ENCODE measurements at regions not wholly inside any gene's neighbourhood (a gene's known extent, or its start where the extent isn't known, plus 50 kb on each side); places are given as distances from the start of the nearest gene placed in this dataset.

GRCh38 chr5:97427235-97427634, 244.2 kb upstream of the RIOK2 start:
- no peak overlapping the region for H3K27ac ChIP-seq (ENCODE audit: low read length)
- no peaks in the 10 kb centered on the region for H3K9me3 ChIP-seq (ENCODE audit: control insufficient read depth, insufficient read depth, low read length)
- no CpG with 5 or more reads among the region's 2 CpGs for WGBS (ENCODE audit: insufficient coverage, insufficient read length)
- H3K27me3 ChIP-seq (ENCODE audit: control insufficient read depth, insufficient read depth, low read length): no peaks in the 10 kb centered on the region
- no peaks in the 10 kb centered on the region for H3K36me3 ChIP-seq (ENCODE audit: control insufficient read depth, insufficient read depth, low read length)
- DNase-seq (ENCODE audit: low read depth, low spot score): no peak
- no peaks in the 10 kb centered on the region for H3K4me1 ChIP-seq (ENCODE audit: control insufficient read depth, insufficient read depth, low read length)
- no peak overlapping the region for H3K4me3 ChIP-seq (ENCODE audit: low read length)

- no peaks in the 10 kb centered on the region for H3K36me3 ChIP-seq (ENCODE audit: control insufficient read depth, insufficient read depth, low read length)
- H3K4me3 ChIP-seq (ENCODE audit: low read length): no peak overlapping the region
- no peaks in the 10 kb centered on the region for H3K4me1 ChIP-seq (ENCODE audit: control insufficient read depth, insufficient read depth, low read length)
- DNase-seq (ENCODE audit: low read depth, low spot score): no peak
- WGBS (ENCODE audit: insufficient coverage, insufficient read length): no CpG with 5 or more reads among the region's 4 CpGs
- H3K27ac ChIP-seq (ENCODE audit: low read length): no peak overlapping the region
- no peaks in the 10 kb centered on the region for H3K27me3 ChIP-seq (ENCODE audit: control insufficient read depth, insufficient read depth, low read length)
- no peaks in the 10 kb centered on the region for H3K9me3 ChIP-seq (ENCODE audit: control insufficient read depth, insufficient read depth, low read length)
These were observed 251.0 kb upstream of the RIOK2 start for GRCh38 chr5:97434021-97434420.

DNA sequence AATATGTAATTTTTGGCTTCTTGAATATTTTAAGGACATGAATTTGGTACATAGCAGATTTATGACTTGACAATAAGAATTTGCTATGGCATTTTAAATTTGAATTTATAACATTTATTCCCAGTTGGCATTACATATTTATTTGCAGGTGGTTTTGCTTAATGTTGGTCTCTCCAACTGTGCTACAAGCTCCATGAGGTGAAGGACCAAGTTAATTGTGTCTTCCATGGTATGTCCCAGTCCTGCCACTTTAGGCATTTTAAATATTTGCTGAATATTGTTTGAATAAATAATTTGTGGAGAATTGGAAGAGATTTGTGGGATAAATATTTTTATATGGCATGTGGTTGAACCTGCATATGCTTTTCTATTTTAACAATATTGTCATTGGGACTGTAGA, 253.4 kb upstream of the RIOK2 start:
- Histone ChIP-seq H3K4me3 (ENCODE audit: low read length) (no peak overlapping the region), H3K36me3 (ENCODE audit: control insufficient read depth, insufficient read depth, low read length) (no peaks in the 10 kb centered on the region), H3K27me3 (ENCODE audit: control insufficient read depth, insufficient read depth, low read length) (no peaks in the 10 kb centered on the region), H3K4me1 (ENCODE audit: control insufficient read depth, insufficient read depth, low read length) (no peaks in the 10 kb centered on the region), H3K9me3 (ENCODE audit: control insufficient read depth, insufficient read depth, low read length) (no peaks in the 10 kb centered on the region), H3K27ac (ENCODE audit: low read length) (no peak overlapping the region)
- DNase-seq (ENCODE audit: low read depth, low spot score): no peak

- no peaks in the 10 kb centered on the region for H3K9me3 ChIP-seq (ENCODE audit: control insufficient read depth, insufficient read depth, low read length)
- H3K36me3 ChIP-seq (ENCODE audit: control insufficient read depth, insufficient read depth, low read length): no peaks in the 10 kb centered on the region
- H3K27me3 ChIP-seq (ENCODE audit: control insufficient read depth, insufficient read depth, low read length): no peaks in the 10 kb centered on the region
- DNase-seq (ENCODE audit: low read depth, low spot score): no peak
- H3K4me1 ChIP-seq (ENCODE audit: control insufficient read depth, insufficient read depth, low read length): no peaks in the 10 kb centered on the region
- no peak overlapping the region for H3K4me3 ChIP-seq (ENCODE audit: low read length)
- H3K27ac ChIP-seq (ENCODE audit: low read length): no peak overlapping the region
- no CpG with 5 or more reads among the region's 5 CpGs for WGBS (ENCODE audit: insufficient coverage, insufficient read length)
These were observed 260.7 kb upstream of the RIOK2 start for GRCh38 chr5:97443740-97444139.

DNA sequence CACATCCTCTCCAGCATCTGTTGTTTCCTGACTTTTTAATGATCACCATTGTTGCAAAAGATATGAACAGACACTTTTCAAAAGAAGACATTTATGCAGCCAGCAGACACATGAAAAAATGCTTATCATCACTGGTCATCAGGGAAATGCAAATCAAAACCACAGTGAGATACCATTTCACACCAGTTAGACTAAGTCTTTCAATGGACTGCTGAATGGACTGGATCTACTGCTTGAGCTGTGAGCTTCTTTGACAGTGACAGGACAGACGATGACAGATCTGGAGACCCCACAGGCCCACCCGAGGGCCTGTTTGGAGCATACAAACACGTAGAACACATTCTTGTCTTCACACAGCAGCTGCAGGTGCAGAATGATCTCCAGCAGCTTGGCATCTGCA, 266.1 kb upstream of the RIOK2 start:
- Histone ChIP-seq H3K9me3 (ENCODE audit: control insufficient read depth, insufficient read depth, low read length) (no peaks in the 10 kb centered on the region), H3K4me1 (ENCODE audit: control insufficient read depth, insufficient read depth, low read length) (no peaks in the 10 kb centered on the region), H3K4me3 (ENCODE audit: low read length) (no peak overlapping the region), H3K36me3 (ENCODE audit: control insufficient read depth, insufficient read depth, low read length) (no peaks in the 10 kb centered on the region), H3K27ac (ENCODE audit: low read length) (no peak overlapping the region), H3K27me3 (ENCODE audit: control insufficient read depth, insufficient read depth, low read length) (no peaks in the 10 kb centered on the region)
- no CpG with 5 or more reads among the region's 3 CpGs for WGBS (ENCODE audit: insufficient coverage, insufficient read length)
- no peak for DNase-seq (ENCODE audit: low read depth, low spot score)

DNA sequence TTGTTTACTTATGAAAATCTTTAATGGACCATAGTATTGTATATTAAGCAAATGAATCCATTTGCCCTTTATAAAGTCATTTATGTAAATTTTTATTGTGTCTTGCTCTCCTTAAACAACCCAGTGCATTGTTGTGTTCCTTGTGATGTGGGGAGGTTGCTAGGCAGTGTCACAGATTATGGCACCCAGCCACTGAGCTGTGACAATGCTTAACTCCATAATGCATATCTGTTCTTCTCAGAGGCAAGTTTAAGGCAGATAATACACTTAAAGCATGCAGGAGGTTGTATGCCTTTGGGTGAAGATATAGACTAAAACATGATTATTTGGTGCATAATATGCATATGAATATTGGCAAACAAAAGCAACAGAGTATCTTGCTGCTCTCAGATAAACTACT, 269.6 kb upstream of the RIOK2 start:
- no peaks in the 10 kb centered on the region for H3K27me3 ChIP-seq (ENCODE audit: control insufficient read depth, insufficient read depth, low read length)
- no peak overlapping the region for H3K27ac ChIP-seq (ENCODE audit: low read length)
- H3K4me1 ChIP-seq (ENCODE audit: control insufficient read depth, insufficient read depth, low read length): no peaks in the 10 kb centered on the region
- H3K9me3 ChIP-seq (ENCODE audit: control insufficient read depth, insufficient read depth, low read length): no peaks in the 10 kb centered on the region
- no peak overlapping the region for H3K4me3 ChIP-seq (ENCODE audit: low read length)
- H3K36me3 ChIP-seq (ENCODE audit: control insufficient read depth, insufficient read depth, low read length): no peaks in the 10 kb centered on the region
- no peak for DNase-seq (ENCODE audit: low read depth, low spot score)

GRCh38 chr5:97453263-97453662, 270.2 kb upstream of the RIOK2 start:
- Histone ChIP-seq H3K27ac (ENCODE audit: low read length) (no peak overlapping the region), H3K9me3 (ENCODE audit: control insufficient read depth, insufficient read depth, low read length) (no peaks in the 10 kb centered on the region), H3K27me3 (ENCODE audit: control insufficient read depth, insufficient read depth, low read length) (no peaks in the 10 kb centered on the region), H3K4me1 (ENCODE audit: control insufficient read depth, insufficient read depth, low read length) (no peaks in the 10 kb centered on the region), H3K36me3 (ENCODE audit: control insufficient read depth, insufficient read depth, low read length) (no peaks in the 10 kb centered on the region), H3K4me3 (ENCODE audit: low read length) (no peak overlapping the region)
- WGBS (ENCODE audit: insufficient coverage, insufficient read length): no CpG with 5 or more reads among the region's 2 CpGs
- DNase-seq (ENCODE audit: low read depth, low spot score): no peak

DNA sequence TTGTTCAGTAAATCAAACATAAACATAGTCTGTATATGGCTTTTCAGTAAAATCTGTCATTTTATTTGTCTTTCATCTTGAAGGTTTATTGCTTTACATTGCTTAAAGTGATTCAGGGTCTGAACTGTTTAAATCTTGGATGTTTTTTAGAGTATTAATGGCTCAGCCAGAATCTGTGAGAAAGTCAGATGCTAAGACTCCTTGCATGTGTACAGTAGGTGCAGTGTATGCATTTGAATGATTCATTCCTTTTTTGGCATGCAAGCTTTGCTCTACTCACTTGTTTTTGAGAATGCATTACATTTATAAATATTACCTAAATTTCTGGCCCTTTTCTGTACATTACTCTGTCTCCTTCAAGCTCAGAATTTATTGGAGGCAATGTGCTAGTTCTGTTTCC, 271.0 kb upstream of the RIOK2 start:
- DNase-seq (ENCODE audit: low read depth, low spot score): no peak
- Histone ChIP-seq H3K27me3 (ENCODE audit: control insufficient read depth, insufficient read depth, low read length) (no peaks in the 10 kb centered on the region), H3K4me3 (ENCODE audit: low read length) (no peak overlapping the region), H3K4me1 (ENCODE audit: control insufficient read depth, insufficient read depth, low read length) (no peaks in the 10 kb centered on the region), H3K9me3 (ENCODE audit: control insufficient read depth, insufficient read depth, low read length) (no peaks in the 10 kb centered on the region), H3K27ac (ENCODE audit: low read length) (no peak overlapping the region), H3K36me3 (ENCODE audit: control insufficient read depth, insufficient read depth, low read length) (no peaks in the 10 kb centered on the region)

DNA sequence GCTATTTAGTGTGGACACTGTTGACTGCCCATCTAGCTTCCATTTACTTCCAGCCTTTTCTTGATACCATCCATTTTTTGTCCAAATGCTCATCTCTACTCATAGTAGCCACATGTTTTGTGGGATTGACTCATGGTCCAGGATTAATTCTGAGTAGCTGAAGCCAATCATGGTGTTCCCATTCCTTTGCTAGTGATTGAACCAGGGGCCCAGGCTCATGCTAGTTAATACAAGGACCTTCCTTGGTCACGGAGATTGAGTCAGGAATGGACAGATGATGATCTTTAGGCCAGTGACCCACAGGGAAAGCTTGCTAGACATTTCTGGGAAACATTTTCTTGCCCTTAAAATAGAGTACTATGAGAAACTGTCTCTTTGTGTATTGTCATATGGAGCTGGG, 272.9 kb upstream of the RIOK2 start:
- Histone ChIP-seq H3K4me3 (ENCODE audit: low read length) (no peak overlapping the region), H3K27ac (ENCODE audit: low read length) (no peak overlapping the region), H3K36me3 (ENCODE audit: control insufficient read depth, insufficient read depth, low read length) (no peaks in the 10 kb centered on the region), H3K4me1 (ENCODE audit: control insufficient read depth, insufficient read depth, low read length) (no peaks in the 10 kb centered on the region), H3K9me3 (ENCODE audit: control insufficient read depth, insufficient read depth, low read length) (no peaks in the 10 kb centered on the region), H3K27me3 (ENCODE audit: control insufficient read depth, insufficient read depth, low read length) (no peaks in the 10 kb centered on the region)
- WGBS (ENCODE audit: insufficient coverage, insufficient read length): no CpG with 5 or more reads among the region's 1 CpG
- DNase-seq (ENCODE audit: low read depth, low spot score): no peak

DNA sequence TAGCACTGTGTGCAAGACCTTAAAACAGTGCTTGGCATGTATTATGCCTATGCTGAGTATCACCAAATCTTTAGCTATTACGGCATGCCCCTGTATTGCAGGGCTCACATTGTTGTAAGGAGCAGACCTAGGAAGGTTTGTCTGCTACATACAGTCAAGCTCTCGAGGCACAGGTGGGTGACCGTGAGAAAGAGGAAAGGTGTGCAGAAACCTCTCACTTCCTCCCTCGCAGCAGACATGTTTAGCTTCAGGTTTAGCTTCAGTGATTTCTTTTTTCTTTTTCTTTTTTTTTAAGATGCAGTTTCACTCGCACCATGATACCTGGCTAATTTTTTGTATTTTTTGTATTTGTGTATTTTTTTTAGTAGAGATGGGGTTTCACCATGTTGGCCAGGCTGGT, 275.8 kb upstream of the RIOK2 start:
- WGBS (ENCODE audit: insufficient coverage, insufficient read length): no CpG with 5 or more reads among the region's 5 CpGs
- no peaks in the 10 kb centered on the region for H3K36me3 ChIP-seq (ENCODE audit: control insufficient read depth, insufficient read depth, low read length)
- H3K4me1 ChIP-seq (ENCODE audit: control insufficient read depth, insufficient read depth, low read length): no peaks in the 10 kb centered on the region
- no peak overlapping the region for H3K4me3 ChIP-seq (ENCODE audit: low read length)
- H3K27me3 ChIP-seq (ENCODE audit: control insufficient read depth, insufficient read depth, low read length): no peaks in the 10 kb centered on the region
- H3K9me3 ChIP-seq (ENCODE audit: control insufficient read depth, insufficient read depth, low read length): no peaks in the 10 kb centered on the region
- no peak overlapping the region for H3K27ac ChIP-seq (ENCODE audit: low read length)
- DNase-seq (ENCODE audit: low read depth, low spot score): no peak

- Histone ChIP-seq H3K36me3 (ENCODE audit: control insufficient read depth, insufficient read depth, low read length) (no peaks in the 10 kb centered on the region), H3K27me3 (ENCODE audit: control insufficient read depth, insufficient read depth, low read length) (no peaks in the 10 kb centered on the region), H3K4me1 (ENCODE audit: control insufficient read depth, insufficient read depth, low read length) (no peaks in the 10 kb centered on the region), H3K27ac (ENCODE audit: low read length) (no peak overlapping the region), H3K4me3 (ENCODE audit: low read length) (no peak overlapping the region), H3K9me3 (ENCODE audit: control insufficient read depth, insufficient read depth, low read length) (no peaks in the 10 kb centered on the region; the same call in 1 of the 2 replicates)
- no CpG with 5 or more reads among the region's 10 CpGs for WGBS (ENCODE audit: insufficient coverage, insufficient read length)
- DNase-seq (ENCODE audit: low read depth, low spot score): no peak
These were observed 288.9 kb upstream of the RIOK2 start for GRCh38 chr5:97471951-97472350.
